K562 (cell line): ENCODE measurements at regions not wholly inside any gene's neighbourhood (a gene's known extent, or its start where the extent isn't known, plus 50 kb on each side); places are given as distances from the start of the nearest gene placed in this dataset.

ENCODE experiments used
- ATAC-seq: fragments of 200-7000 bp; cut with Tn5 transposase; 3 replicates; pipeline ENCODE4 v1.9.1; 2020; ENCODE audit warnings: moderate library complexity
- BruUV-seq: library from RNA; stranded (reverse); fragments of 400-500 nt; replicated peaks from 2 replicates; lab custom pipeline; 2021; lab: Mats Ljungman, UMichigan
- CTCF ChIA-PET: fragments of 300-600 bp; formaldehyde crosslinking; extraction: SDS; loops from one replicate; lab custom pipeline; 2021; ENCODE audit warnings: low intra/inter-chr PET ratio; lab: Yijun Ruan, JAX
- POLR2A ChIA-PET: fragments of 300-600, 350-650 bp; sonication (Branson Sonifier 250); formaldehyde crosslinking; extraction: SDS; loops from one replicate; lab custom pipeline; 2021; ENCODE audit warnings: antibody characterized with exemption, inconsistent platforms; lab: Yijun Ruan, JAX
- DNase-seq, 4 experiments: peaks; one replicate each; pipeline versions ENCODE4 v3.0.0 to v3.0.0-alpha.2; 2011 to 2018; ENCODE audit warnings: low spot score in 3 of 4, mixed read lengths in 3 of 4; ENCODE audit errors: extremely low read depth in 1 of 4
- FAIRE-seq: peaks from 2 replicates; lab custom pipeline; 2011; peaks lifted over from hg19 to GRCh38; lab: Jason Lieb, UNC
- H2AFZ ChIP-seq: 2 replicates; pipeline ENCODE4 v1.6.0; 2011; ENCODE audit warnings: low read depth, low read length, control low read depth, inconsistent platforms
- H3K27ac ChIP-seq: fragments of 200-600 bp; 3 replicates; pipeline ENCODE4 v1.8.0; 2011; ENCODE audit warnings: low read depth, mild to moderate bottlenecking, control low read depth, inconsistent platforms, low read length, moderate library complexity, mixed read lengths; ENCODE audit errors: extremely low read depth
- H3K27me3 ChIP-seq, 2 experiments: fragments of 300-600 bp in 1 of 2; 2 replicates in 1 of 2; 3 replicates in 1 of 2; pipeline versions ENCODE4 v1.6.0 to v1.8.0; 2011; ENCODE audit warnings: inconsistent platforms in 2 of 2, low read length in 2 of 2, mild to moderate bottlenecking in 1 of 2, mixed read lengths in 1 of 2, moderate library complexity in 1 of 2; ENCODE audit not compliant: control insufficient read depth in 2 of 2, insufficient read depth in 2 of 2
- H3K36me3 ChIP-seq: fragments of 300-600 bp; 3 replicates; pipeline ENCODE4 v1.8.0; 2011; ENCODE audit warnings: mild to moderate bottlenecking, low read length, inconsistent platforms; ENCODE audit not compliant: control insufficient read depth, insufficient read depth
- H3K4me1 ChIP-seq, 2 experiments: fragments of 200-600 bp in 1 of 2; replicated peaks in 1 of 2; 2 replicates in 1 of 2; 3 replicates in 1 of 2; pipeline versions ENCODE4 v1.5.1 to v1.8.0; 2011; ENCODE audit warnings: inconsistent platforms in 2 of 2, low read length in 2 of 2, mild to moderate bottlenecking in 1 of 2, mixed read lengths in 1 of 2, moderate library complexity in 1 of 2; ENCODE audit not compliant: control insufficient read depth in 2 of 2, insufficient read depth in 2 of 2
- H3K4me2 ChIP-seq: 2 replicates; pipeline ENCODE4 v1.6.1; 2011; ENCODE audit warnings: low read length, control low read depth, inconsistent platforms, mixed read lengths; ENCODE audit not compliant: insufficient read depth
- H3K4me3 ChIP-seq: fragments of 200-600 bp; sonication (generic), shearing (Covaris generic); 2 replicates; pipeline ENCODE4 v1.5.1; 2016; ENCODE audit warnings: control low read depth, inconsistent platforms
- H3K79me2 ChIP-seq: fragments of 200-600 bp; 3 replicates; pipeline ENCODE4 v1.8.0; 2011; ENCODE audit warnings: low read length, inconsistent platforms; ENCODE audit not compliant: control insufficient read depth, insufficient read depth
- H3K9ac ChIP-seq, 2 experiments: 2 replicates each; pipeline versions ENCODE4 v1.6.0 to v1.6.1; 2011; ENCODE audit warnings: low read depth in 2 of 2, low read length in 2 of 2, control low read depth in 1 of 2, inconsistent platforms in 1 of 2, mild to moderate bottlenecking in 1 of 2, mixed read lengths in 1 of 2; ENCODE audit not compliant: insufficient read depth in 1 of 2
- H3K9me1 ChIP-seq: one replicate; pipeline ENCODE4 v1.6.0; 2011; ENCODE audit warnings: inconsistent platforms, mild to moderate bottlenecking, low read length, moderate library complexity; ENCODE audit not compliant: control insufficient read depth, insufficient read depth
- H3K9me3 ChIP-seq: replicated peaks from 2 replicates; pipeline ENCODE4 v1.5.1; 2011; ENCODE audit warnings: low read depth, low read length, inconsistent platforms; ENCODE audit not compliant: control insufficient read depth, insufficient read depth
- H4K20me1 ChIP-seq: replicated peaks from 2 replicates; pipeline ENCODE4 v1.6.1; 2011; ENCODE audit warnings: low read length, inconsistent platforms, mixed read lengths; ENCODE audit not compliant: control insufficient read depth, insufficient read depth
- ETV1 ChIP-seq: fragments of 450-650 bp; conservative IDR thresholded peaks from 2 replicates; pipeline ENCODE4 v1.6.1; 2016; ENCODE audit warnings: missing genetic modification characterization, control low read depth, low read depth, missing compliant biosample characterization
- ETV5 ChIP-seq: sonication (generic); formaldehyde crosslinking; IDR thresholded peaks from 2 replicates; pipeline ENCODE4 v1.4.0; 2020; ENCODE audit warnings: low read depth, mild to moderate bottlenecking, missing genetic modification reagents
- FOXP4 ChIP-seq: sonication (generic); formaldehyde crosslinking; IDR thresholded peaks from 2 replicates; pipeline ENCODE4 v1.8.0; 2022; ENCODE audit warnings: mild to moderate bottlenecking, missing genetic modification reagents, borderline replicate concordance
- ILK ChIP-seq: fragments of 450-650 bp; IDR thresholded peaks from 2 replicates; pipeline ENCODE4 v1.6.1; 2016; ENCODE audit warnings: missing genetic modification characterization, low read depth, mild to moderate bottlenecking, missing compliant biosample characterization, moderate library complexity, borderline replicate concordance
- MLX ChIP-seq, 2 experiments: fragments of 450-650 bp in 1 of 2; sonication (generic) in 1 of 2; formaldehyde crosslinking; conservative IDR thresholded peaks; 2 replicates each; pipeline versions ENCODE4 v1.4.0 to v1.8.1; 2020 to 2022; ENCODE audit warnings: mild to moderate bottlenecking in 1 of 2, missing genetic modification reagents in 1 of 2
- SRSF3 ChIP-seq: fragments of 200-400 bp; formaldehyde crosslinking; IDR thresholded peaks from 2 replicates; pipeline ENCODE4 v1.6.1; 2016; ENCODE audit warnings: mild to moderate bottlenecking, low read length, moderate library complexity; ENCODE audit not compliant: insufficient read depth
- ZBTB26 ChIP-seq: fragments of 450-650 bp; formaldehyde crosslinking; IDR thresholded peaks from 2 replicates; pipeline ENCODE4 v1.4.0; 2022; ENCODE audit warnings: missing genetic modification characterization
- ZBTB7A ChIP-seq: IDR thresholded peaks from 2 replicates; pipeline ENCODE4 v1.6.1; 2011; ENCODE audit warnings: low read depth, mild to moderate bottlenecking, low read length, moderate library complexity, borderline replicate concordance; ENCODE audit not compliant: control insufficient read depth
- ZEB2 ChIP-seq: fragments of 450-650 bp; IDR thresholded peaks from 2 replicates; pipeline ENCODE4 v1.6.1; 2016
- WGBS: fragments of 100-300 bp; shearing (Covaris generic); methylation state at CpG from one replicate; pipeline ENCODE4 v1.1.6; 2016; ENCODE audit warnings: low coverage, mixed read lengths; ENCODE audit not compliant: insufficient coverage; ENCODE audit errors: missing lambda C conversion rate; 5-methylcytosine and 5-hydroxymethylcytosine counted together
- in situ Hi-C: fragments of 300-500 bp; cut with MboI; formaldehyde crosslinking; loops from 4 replicates; pipeline ENCODE4 v1.15.0; 2018; ENCODE audit warnings: inconsistent platforms, mixed read lengths
- intact Hi-C: fragments of 100-400 bp; cut with micrococcal nuclease; formaldehyde crosslinking; loops from 2 replicates; pipeline ENCODE4 v1.14.2; 2022

- no peak for TF ChIP-seq SRSF3
Measured at GRCh38 chr1:5222626-5223025, 568.2 kb downstream of the AJAP1 start (continued).

- ChIA-PET POLR2A (interaction anchor here (0.8 kb wide), 1 partner anchor 370 kb away, joined by 3 read pairs; no protein-coding TSS in a partner anchor), CTCF (no interaction called here)
- TF ChIP-seq ZBTB7A: no peak
- no peak for TF ChIP-seq FOXP4 (CRISPR knock-in tag)
- TF ChIP-seq ZBTB26 (CRISPR knock-in tag): no peak
- no peak for TF ChIP-seq ETV5 (CRISPR knock-in tag)
- TF ChIP-seq ETV1 (tag): no peak
- TF ChIP-seq ILK (tag): no peak
- TF ChIP-seq MLX (CRISPR knock-in tag; conservative IDR thresholded peaks at IDR 0.05): no peak
- no peak for TF ChIP-seq ZEB2
- no TSS peak for BruUV-seq
- H3K4me3 ChIP-seq: no peak overlapping the region
- no peaks in the 10 kb centered on the region for H3K9me1 ChIP-seq
- no peak for FAIRE-seq
- no peak overlapping the region for H3K27ac ChIP-seq
- H3K4me1 ChIP-seq: no peaks in the 10 kb centered on the region
- intact Hi-C loops: no loop called here
- no peaks in the 10 kb centered on the region for H3K9me3 ChIP-seq
- H3K9ac ChIP-seq: no peak overlapping the region
- H3K36me3 ChIP-seq: no peaks in the 10 kb centered on the region
- in situ Hi-C loops: no loop called here
- 1% methylated on average over 6 of the region's 6 CpGs for WGBS
- no peaks in the 10 kb centered on the region for H3K79me2 ChIP-seq
- H3K27me3 ChIP-seq: no peaks in the 10 kb centered on the region; a peak in 1 of 5 replicates
- no peak for DNase-seq
- H4K20me1 ChIP-seq: no peaks in the 10 kb centered on the region
- no peak for ATAC-seq
- no peak overlapping the region for H2AFZ ChIP-seq
- H3K4me2 ChIP-seq: no peak overlapping the region
Measured at GRCh38 chr1:5221451-5221850, 567.0 kb downstream of the AJAP1 start.
